Endothelial cell of umbilical vein (primary cell): ENCODE measurements at regions not wholly inside any gene's neighbourhood (a gene's known extent, or its start where the extent isn't known, plus 50 kb on each side); places are given as distances from the start of the nearest gene placed in this dataset.

Experiments
- BruUV-seq: library from RNA; stranded (reverse); fragments of 400-500 nt; replicated peaks from 2 replicates; lab custom pipeline; 2021; lab: Mats Ljungman, UMichigan
- CTCF ChIA-PET: fragments of 300-600, 350-600 bp; sonication (Branson Sonifier 250); formaldehyde crosslinking; loops from one replicate; lab custom pipeline; 2021; ENCODE audit warnings: antibody characterized with exemption, inconsistent platforms; lab: Charles Lee
- POLR2A ChIA-PET: fragments of 300-600, 350-600 bp; sonication (Branson Sonifier 250); formaldehyde crosslinking; loops from one replicate; lab custom pipeline; 2021; ENCODE audit warnings: antibody characterized with exemption, inconsistent platforms; lab: Charles Lee
- DNase-seq: peaks from one replicate; pipeline ENCODE4 v3.0.0-alpha.2; 2011; ENCODE audit warnings: low read depth, low spot score
- FAIRE-seq: peaks from 2 replicates; lab custom pipeline; 2011; peaks lifted over from hg19 to GRCh38; lab: Jason Lieb, UNC
- H2AFZ ChIP-seq: 2 replicates; pipeline ENCODE4 v1.6.0; 2012; ENCODE audit warnings: low read depth, low read length, control low read depth, inconsistent platforms
- H3K27ac ChIP-seq: 2 replicates; pipeline ENCODE4 v1.5.1; 2011; ENCODE audit warnings: low read depth, mild to moderate bottlenecking, control low read depth, low read length, moderate library complexity; ENCODE audit not compliant: insufficient read depth
- H3K27me3 ChIP-seq, 2 experiments: 2 replicates each; pipeline versions ENCODE4 v1.6.0 to v1.6.1; 2011; ENCODE audit warnings: low read length in 2 of 2, mixed read lengths in 1 of 2; ENCODE audit not compliant: control insufficient read depth in 2 of 2, insufficient read depth in 2 of 2
- H3K36me3 ChIP-seq, 2 experiments: 2 replicates in 1 of 2; 3 replicates in 1 of 2; pipeline ENCODE4 v1.5.1; 2011; ENCODE audit warnings: low read length in 2 of 2, mild to moderate bottlenecking in 1 of 2, moderate library complexity in 1 of 2; ENCODE audit not compliant: control insufficient read depth in 2 of 2, insufficient read depth in 2 of 2; ENCODE audit errors: extremely low read depth in 1 of 2
- H3K4me1 ChIP-seq: 3 replicates; pipeline ENCODE4 v1.5.1; 2011; ENCODE audit warnings: mild to moderate bottlenecking, low read length; ENCODE audit not compliant: control insufficient read depth, insufficient read depth; ENCODE audit errors: extremely low read depth
- H3K4me2 ChIP-seq: 2 replicates; pipeline ENCODE4 v1.6.1; 2011; ENCODE audit warnings: low read length, control low read depth, mixed read lengths; ENCODE audit not compliant: insufficient read depth
- H3K4me3 ChIP-seq, 3 experiments: fragments of 200-600 bp in 1 of 3; sonication (generic), shearing (Covaris generic) in 1 of 3; replicated peaks in 1 of 3; 2 replicates each; pipeline ENCODE4 v1.5.1; 2011 to 2016; ENCODE audit warnings: control low read depth in 3 of 3, low read length in 3 of 3, mild to moderate bottlenecking in 2 of 3, inconsistent platforms in 1 of 3, low read depth in 1 of 3, moderate library complexity in 1 of 3; ENCODE audit not compliant: insufficient read depth in 1 of 3
- H3K79me2 ChIP-seq: 2 replicates; pipeline ENCODE4 v1.6.0; 2012; ENCODE audit warnings: low read length, inconsistent platforms; ENCODE audit not compliant: control insufficient read depth, insufficient read depth
- H3K9ac ChIP-seq: replicated peaks from 2 replicates; pipeline ENCODE3; 2011; ENCODE audit warnings: low read length, control low read depth; ENCODE audit not compliant: insufficient read depth; ENCODE audit errors: extremely low read depth
- H3K9me1 ChIP-seq: replicated peaks from 3 replicates; pipeline ENCODE4 v1.6.0; 2011; ENCODE audit warnings: mild to moderate bottlenecking, low read length; ENCODE audit not compliant: control insufficient read depth, insufficient read depth; ENCODE audit errors: extremely low read depth
- H3K9me3 ChIP-seq: replicated peaks from 2 replicates; pipeline ENCODE4 v1.5.1; 2012; ENCODE audit warnings: low read length, inconsistent platforms; ENCODE audit not compliant: control insufficient read depth, insufficient read depth
- H4K20me1 ChIP-seq: replicated peaks from 2 replicates; pipeline ENCODE3; 2011; ENCODE audit warnings: mild to moderate bottlenecking, low read length; ENCODE audit not compliant: control insufficient read depth, insufficient read depth; ENCODE audit errors: extremely low read depth
- EZH2 ChIP-seq: IDR thresholded peaks from 2 replicates; pipeline ENCODE4 v1.6.1; 2012; ENCODE audit warnings: borderline replicate concordance, low read depth, mild to moderate bottlenecking, moderate library complexity, low read length, inconsistent platforms; ENCODE audit not compliant: severe bottlenecking
- FOS ChIP-seq: IDR thresholded peaks from 2 replicates; pipeline ENCODE4 v1.6.1; 2011; ENCODE audit warnings: mild to moderate bottlenecking, low read length, moderate library complexity, borderline replicate concordance; ENCODE audit not compliant: insufficient read depth
- GATA2 ChIP-seq: IDR thresholded peaks from 2 replicates; pipeline ENCODE4 v1.7.0; 2011; ENCODE audit warnings: low read depth, mild to moderate bottlenecking, moderate library complexity, mixed read lengths, low read length; ENCODE audit not compliant: insufficient read length, insufficient read depth
- JUN ChIP-seq: IDR thresholded peaks from 2 replicates; pipeline ENCODE4 v1.6.1; 2011; ENCODE audit warnings: borderline replicate concordance, low read depth; ENCODE audit not compliant: insufficient read length, insufficient read depth
- MYC ChIP-seq: IDR thresholded peaks from one replicate; pipeline ENCODE4 v1.6.1; 2011; ENCODE audit warnings: mild to moderate bottlenecking, low read depth, low read length
- POLR2A ChIP-seq: IDR thresholded peaks from 2 replicates; pipeline ENCODE4 v1.6.1; 2012; ENCODE audit warnings: low read depth, mild to moderate bottlenecking, control low read depth, low read length
- POLR2AphosphoS5 ChIP-seq: IDR thresholded peaks from 2 replicates; pipeline ENCODE4 v1.6.1; 2012; ENCODE audit warnings: low read depth, mild to moderate bottlenecking, control low read depth, low read length, moderate library complexity; ENCODE audit not compliant: insufficient read depth
- dilution Hi-C: fragments of 300-500 bp; cut with MboI; formaldehyde crosslinking; loops from one replicate; pipeline ENCODE4 v1.15.0; 2019; ENCODE audit warnings: low sequenced_read_pairs; ENCODE audit not compliant: extremely low pct_ligation_motif_present
- intact Hi-C: fragments of 100-400 bp; cut with micrococcal nuclease; formaldehyde crosslinking; loops from one replicate; pipeline ENCODE4 v1.10.0; 2022
- TF ChIP-seq, protein P1 (sequence below), 2 donors: IDR thresholded peaks; 1 replicate in 1 of 2; 2 replicates in 1 of 2; pipeline ENCODE4 v1.5.1; 2011; ENCODE audit warnings: low read length in 2 of 2, mild to moderate bottlenecking in 2 of 2, moderate library complexity in 2 of 2, control low read depth in 1 of 2, inconsistent platforms in 1 of 2, low read depth in 1 of 2; ENCODE audit not compliant: insufficient read depth in 1 of 2; ENCODE audit errors: extremely low read depth in 1 of 2
- TF ChIP-seq, protein P2 (sequence below): IDR thresholded peaks from 2 replicates; pipeline ENCODE4 v1.6.1; 2011; ENCODE audit not compliant: insufficient read depth, insufficient read length

DNA sequence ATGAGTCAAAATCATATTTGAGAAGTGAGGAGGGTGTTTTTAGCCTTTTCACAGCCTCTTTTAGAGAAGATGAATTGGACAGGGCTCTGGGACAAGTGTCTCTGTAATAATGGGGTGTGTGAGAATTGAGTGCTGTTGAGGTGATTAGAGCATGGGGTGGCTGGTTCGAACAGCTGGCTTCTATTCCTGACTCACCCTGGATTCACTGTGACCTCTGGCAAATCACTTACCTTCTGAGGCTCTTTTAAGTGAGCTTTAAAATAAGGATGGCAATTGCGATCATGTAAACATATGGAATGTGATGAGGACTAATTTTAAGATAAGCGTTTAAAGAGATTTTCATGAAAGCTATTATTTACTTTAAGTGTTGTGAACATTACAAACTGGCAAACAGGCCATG is 243.4 kb downstream of the ADGRL2 start:
- FAIRE-seq (no peak), DNase-seq (no peak)
- Histone ChIP-seq H3K4me3 (no peak overlapping the region), H3K27me3 (peaks cover 8 to 17% of the 10 kb centered on the region in 2 experiments), H3K4me2 (no peak overlapping the region), H3K27ac (no peak overlapping the region), H4K20me1 (no peaks in the 10 kb centered on the region), H3K9me1 (no peaks in the 10 kb centered on the region), H2AFZ (no peak overlapping the region), H3K4me1 (no peaks in the 10 kb centered on the region), H3K36me3 (no peaks in the 10 kb centered on the region), H3K9me3 (no peaks in the 10 kb centered on the region), H3K9ac (no peak overlapping the region), H3K79me2 (no peaks in the 10 kb centered on the region)
- BruUV-seq = no TSS peak
- dilution Hi-C loops = no loop called here
- CTCF ChIA-PET = no interaction called here
- POLR2A ChIA-PET = interaction anchor here (0.5 kb wide), 1 partner anchor 284 kb away, joined by 3 read pairs; no protein-coding TSS in a partner anchor
- TF ChIP-seq EZH2 = no peak
- TF ChIP-seq GATA2 = no peak
- no peak for TF ChIP-seq POLR2AphosphoS5
- no peak for TF ChIP-seq FOS
- TF ChIP-seq, protein P1, sequence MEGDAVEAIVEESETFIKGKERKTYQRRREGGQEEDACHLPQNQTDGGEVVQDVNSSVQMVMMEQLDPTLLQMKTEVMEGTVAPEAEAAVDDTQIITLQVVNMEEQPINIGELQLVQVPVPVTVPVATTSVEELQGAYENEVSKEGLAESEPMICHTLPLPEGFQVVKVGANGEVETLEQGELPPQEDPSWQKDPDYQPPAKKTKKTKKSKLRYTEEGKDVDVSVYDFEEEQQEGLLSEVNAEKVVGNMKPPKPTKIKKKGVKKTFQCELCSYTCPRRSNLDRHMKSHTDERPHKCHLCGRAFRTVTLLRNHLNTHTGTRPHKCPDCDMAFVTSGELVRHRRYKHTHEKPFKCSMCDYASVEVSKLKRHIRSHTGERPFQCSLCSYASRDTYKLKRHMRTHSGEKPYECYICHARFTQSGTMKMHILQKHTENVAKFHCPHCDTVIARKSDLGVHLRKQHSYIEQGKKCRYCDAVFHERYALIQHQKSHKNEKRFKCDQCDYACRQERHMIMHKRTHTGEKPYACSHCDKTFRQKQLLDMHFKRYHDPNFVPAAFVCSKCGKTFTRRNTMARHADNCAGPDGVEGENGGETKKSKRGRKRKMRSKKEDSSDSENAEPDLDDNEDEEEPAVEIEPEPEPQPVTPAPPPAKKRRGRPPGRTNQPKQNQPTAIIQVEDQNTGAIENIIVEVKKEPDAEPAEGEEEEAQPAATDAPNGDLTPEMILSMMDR (IDR thresholded peaks at IDR 0.05; ENCODE audit: extremely low read depth in 1 of 2, insufficient read depth in 1 of 2, low read depth in 1 of 2, low read length in 2 of 2) = no peak
- TF ChIP-seq MYC = no peak
- no peak for TF ChIP-seq POLR2A
- TF ChIP-seq, protein P2, sequence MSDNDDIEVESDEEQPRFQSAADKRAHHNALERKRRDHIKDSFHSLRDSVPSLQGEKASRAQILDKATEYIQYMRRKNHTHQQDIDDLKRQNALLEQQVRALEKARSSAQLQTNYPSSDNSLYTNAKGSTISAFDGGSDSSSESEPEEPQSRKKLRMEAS = no peak
- no peak for TF ChIP-seq JUN
- intact Hi-C loops = no loop called here
